GM18505 (cell line): ENCODE measurements at regions not wholly inside any gene's neighbourhood (a gene's known extent, or its start where the extent isn't known, plus 50 kb on each side); places are given as distances from the start of the nearest gene placed in this dataset.

Experiments
- ATAC-seq: cut with Tn5 transposase; IDR thresholded peaks from one replicate; pipeline ENCODE4 v1.9.1; 2021; ENCODE audit not compliant: unreplicated experiment
- POLR2A ChIP-seq: IDR thresholded peaks from 4 replicates; pipeline ENCODE4 v1.6.1; 2011; ENCODE audit warnings: borderline replicate concordance; ENCODE audit not compliant: insufficient read depth, insufficient read length; ENCODE audit errors: extremely low read depth

DNA sequence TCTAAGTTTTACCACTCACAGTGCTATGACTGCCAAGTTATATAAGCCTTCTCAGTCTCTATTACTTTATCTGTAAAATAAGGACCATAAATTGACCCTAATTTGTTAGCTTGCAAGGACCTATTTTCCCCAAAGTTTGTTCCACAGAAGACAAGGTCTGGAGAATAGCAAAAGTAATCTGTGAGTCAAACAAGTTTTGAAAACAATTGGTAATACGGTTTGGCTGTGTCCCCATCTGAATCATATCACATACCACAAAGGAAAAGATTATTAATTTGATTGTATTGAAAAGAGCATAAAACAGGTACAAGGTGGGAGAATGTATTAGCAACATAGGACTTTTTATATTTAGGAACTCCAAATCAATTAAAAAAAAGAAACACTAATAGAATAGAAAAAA is 124.0 kb upstream of the TARS1 start:
- ATAC-seq, result no peak
- TF ChIP-seq POLR2A, result no peak

DNA sequence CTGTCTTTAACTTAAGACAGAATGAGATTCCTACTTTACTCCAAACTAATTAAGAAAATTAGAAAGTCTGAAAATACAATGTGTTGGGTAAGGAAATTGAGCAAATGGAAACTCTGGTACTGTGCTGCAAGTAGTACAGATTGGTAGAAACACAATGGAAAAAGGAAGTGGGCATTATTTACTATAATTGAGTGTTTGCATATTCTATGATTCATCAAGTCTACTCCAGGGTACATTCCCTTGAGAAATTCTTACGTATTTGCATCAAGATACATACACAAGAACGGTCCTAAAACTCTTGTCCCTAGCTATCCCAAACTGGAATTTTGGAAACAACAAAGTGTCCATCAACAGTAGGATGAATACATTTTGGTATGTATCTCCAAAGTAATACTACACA is 123.5 kb upstream of the TARS1 start:
- ATAC-seq, result no peak
- no peak for TF ChIP-seq POLR2A

DNA sequence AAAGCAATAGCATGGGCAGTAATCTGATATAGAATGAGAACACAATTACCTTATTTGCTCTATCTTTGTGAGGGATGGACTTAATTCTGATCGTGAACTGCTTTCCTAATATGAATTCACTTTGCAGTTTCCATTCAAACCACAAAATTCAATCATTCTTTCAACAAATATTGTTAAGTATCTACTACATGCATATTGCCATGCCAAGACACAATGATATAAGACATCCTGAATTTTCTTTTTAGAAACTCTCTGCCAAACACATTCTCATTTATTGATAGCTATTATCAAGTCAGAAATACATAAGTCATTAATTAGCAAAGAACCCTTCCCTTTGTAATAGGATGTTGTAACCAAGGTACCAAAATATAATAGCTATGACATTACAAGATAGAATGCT is 121.6 kb upstream of the TARS1 start:
- no peak for TF ChIP-seq POLR2A
- ATAC-seq, result no peak

DNA sequence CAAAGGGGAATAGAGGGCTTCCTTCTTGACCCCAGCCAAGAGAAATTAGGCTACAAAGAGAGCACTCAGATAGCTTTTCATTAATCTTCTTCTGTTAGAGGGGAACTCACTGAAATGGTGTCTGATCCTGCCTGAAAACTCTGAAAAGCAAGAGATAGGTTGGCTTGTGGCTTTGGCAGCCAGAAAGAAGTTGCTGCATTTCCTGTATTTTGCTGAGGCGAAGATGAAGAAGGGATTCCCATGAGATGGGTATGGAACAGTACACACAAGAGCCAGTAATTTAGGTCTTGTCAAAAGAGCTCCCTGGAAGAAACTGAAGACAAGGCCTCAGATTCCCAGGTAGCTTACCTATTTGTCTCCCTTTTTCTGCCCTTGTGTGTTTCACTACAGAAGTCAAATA is 120.9 kb upstream of the TARS1 start:
- ATAC-seq, result no peak
- no peak for TF ChIP-seq POLR2A

DNA sequence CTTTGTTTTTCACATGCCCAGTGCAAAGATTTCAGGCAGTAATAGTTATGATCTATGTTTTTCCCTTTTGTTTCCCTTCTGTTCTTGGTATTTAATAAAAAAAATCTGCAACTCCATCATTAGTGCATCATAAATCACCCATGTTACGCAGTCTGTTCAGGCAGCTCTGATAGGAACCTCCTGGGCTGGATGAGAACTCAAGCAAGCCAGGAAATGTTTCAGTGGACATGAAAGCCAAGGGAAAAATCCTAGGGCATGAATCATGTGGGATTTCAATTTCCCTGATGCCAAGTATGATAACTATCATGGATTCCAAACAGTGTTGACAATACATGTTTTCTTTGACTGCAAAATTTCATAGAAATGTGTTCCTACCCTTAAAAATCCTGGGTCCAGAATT is 119.7 kb upstream of the TARS1 start:
- TF ChIP-seq POLR2A, result no peak
- ATAC-seq, result no peak

DNA sequence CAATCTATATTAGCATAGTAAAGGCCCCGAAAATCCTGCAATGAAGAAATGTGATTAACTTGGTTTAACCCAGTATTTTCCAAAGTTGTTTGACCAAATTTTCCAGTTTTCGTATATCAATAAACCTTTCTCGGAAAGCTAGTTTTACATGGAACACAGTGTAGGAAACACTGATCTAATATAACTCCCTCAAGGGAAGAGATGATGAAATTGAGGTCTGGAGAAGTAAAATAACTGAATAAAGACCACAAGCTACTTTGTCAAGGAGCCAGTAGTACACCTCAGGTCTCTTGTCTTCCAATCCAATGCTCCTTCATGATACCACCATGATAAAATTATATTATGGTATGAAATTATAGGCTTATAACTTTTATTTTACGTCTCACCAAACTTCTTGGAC is 118.1 kb upstream of the TARS1 start:
- no peak for ATAC-seq
- TF ChIP-seq POLR2A, result no peak

DNA sequence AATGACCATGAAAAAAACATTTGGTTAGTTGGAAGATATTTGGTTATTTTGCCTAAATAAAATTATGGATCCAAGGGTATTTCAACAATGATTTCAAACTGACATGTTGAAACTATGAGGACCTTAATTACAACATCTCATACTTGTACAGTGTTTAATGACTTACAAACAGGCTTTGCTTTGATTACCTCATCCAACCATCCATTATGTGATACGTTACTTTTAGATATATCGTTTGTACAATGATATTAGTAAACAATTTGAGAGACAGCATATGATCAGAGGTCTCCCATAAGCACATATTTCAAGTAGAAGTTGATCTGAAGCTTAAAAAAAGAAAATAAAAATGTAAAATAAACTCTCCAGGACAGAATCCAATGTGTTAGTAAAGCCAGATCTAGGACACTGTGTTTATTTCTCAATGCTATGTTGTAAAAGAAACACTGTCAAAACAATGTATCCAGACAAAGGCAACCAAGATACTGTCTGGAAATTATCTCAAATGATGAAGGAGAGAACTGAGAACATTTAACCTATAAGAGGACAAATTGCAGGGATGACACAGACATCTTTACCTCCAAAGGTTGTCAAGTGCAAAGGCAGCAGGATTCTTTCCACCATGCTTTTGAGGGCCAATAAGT is 116.0 kb upstream of the TARS1 start:
- ATAC-seq, result no peak
- no peak for TF ChIP-seq POLR2A

DNA sequence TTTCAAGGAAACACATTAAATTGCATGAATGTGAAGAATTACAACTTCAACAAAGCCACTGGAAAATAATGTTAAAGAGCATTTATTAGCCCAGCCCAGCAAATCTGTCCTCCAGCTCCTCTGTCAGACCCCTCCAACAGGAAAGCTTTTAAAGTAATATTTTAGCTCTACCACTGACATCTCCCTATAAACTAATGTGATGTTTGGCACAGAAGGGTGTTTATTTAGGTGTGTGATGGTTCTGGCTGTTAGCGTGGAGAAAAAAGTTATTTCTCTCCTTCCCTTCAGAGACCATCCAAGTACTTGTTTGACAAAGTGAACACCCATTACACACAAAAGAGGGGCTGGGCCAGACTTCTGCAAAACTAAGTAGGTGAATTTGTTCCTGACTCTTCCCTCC is 111.9 kb upstream of the TARS1 start:
- TF ChIP-seq POLR2A, result no peak
- no peak for ATAC-seq

DNA sequence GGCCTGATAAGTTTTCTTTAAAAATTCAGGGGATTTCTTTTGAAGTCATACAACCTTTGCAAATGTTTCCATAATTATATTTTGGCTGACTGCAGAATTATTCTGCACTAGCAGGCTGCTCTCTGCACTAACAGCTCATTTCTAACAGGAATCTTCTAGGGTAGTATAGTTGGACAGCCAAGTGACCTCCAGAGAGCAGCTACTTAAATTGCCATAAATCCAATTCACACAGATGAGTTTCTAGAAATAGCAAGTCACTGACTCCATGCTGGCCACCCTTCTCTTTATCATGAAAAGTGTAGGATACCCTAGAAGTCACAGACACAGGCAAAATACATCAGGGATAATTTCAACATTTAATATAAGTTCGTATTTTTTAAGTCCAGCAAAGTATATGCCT is 110.9 kb upstream of the TARS1 start:
- ATAC-seq, result no peak
- no peak for TF ChIP-seq POLR2A

DNA sequence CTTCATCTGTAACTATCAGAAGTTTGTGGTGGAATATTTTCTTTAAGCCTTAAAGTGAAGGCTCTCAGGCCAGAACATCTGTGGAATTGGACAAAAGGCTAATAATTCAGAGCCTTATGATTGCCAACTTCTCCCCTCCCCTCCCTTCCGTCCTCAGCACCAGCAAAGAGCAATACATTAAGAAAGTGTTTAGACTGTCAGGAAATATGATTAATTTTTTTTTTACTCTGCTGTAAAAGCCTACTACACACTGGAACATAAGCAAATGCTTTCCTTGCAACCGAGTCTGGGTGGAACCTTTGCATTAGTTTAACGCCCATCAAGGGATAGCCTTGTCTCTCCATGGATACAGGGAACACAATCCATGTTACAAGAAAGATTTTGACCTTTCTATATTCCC is 110.3 kb upstream of the TARS1 start:
- no peak for TF ChIP-seq POLR2A
- no peak for ATAC-seq

DNA sequence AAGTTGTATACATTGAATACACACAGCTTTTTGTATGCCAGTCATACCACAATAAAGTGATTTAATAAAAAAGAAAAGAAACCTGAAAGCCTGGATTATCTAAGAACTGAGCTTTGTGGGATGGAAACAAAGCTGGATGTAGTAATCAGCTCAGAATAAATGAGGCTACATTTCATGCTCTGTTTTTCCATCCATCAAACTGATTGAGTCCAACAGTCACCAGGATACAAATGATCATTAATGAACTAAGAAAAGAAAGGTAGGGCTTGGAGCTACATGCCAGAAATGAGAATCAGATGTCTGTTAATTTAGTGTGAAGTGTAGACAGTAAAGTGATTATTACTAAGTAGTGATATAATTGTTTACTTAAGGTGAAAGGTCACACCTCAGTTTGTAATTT is 109.8 kb upstream of the TARS1 start:
- no peak for ATAC-seq
- no peak for TF ChIP-seq POLR2A

DNA sequence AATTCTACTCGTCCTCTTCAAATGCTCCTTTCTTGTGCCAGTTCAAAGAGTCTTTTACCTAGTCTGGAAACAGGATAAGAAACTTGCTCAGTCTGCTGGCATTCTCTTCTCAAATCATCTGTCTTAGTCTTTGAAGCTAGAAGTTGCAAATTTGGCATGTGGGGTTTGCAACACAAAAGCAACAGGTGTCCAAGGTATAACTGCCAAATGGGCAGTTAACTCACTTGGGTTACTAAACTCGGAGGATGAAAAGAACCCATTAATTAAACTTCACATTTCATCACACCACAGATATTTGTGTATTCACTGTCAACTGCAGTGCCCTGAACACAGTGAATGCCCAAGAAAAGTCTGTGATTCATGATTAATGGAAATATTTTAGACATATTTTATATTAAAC is 108.0 kb upstream of the TARS1 start:
- no peak for ATAC-seq
- TF ChIP-seq POLR2A, result no peak

DNA sequence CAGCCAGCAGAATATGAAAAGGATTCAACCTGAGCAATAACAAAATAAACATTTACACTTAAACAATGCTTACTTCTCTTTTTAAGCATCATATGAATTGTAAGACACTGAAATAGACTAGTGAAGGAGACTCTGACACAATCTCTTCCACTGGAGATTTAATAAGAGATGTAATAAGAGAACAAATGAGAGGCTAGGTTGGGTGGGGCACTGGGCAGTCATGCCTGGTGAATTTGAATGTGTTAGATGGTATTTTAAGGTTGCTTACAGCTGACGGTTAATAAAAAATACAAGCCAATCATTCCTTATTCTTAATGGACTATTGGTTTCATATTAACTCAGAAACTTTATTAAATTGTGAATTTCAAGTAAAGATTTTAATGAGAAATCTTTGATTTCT is 105.9 kb upstream of the TARS1 start:
- no peak for TF ChIP-seq POLR2A
- no peak for ATAC-seq

DNA sequence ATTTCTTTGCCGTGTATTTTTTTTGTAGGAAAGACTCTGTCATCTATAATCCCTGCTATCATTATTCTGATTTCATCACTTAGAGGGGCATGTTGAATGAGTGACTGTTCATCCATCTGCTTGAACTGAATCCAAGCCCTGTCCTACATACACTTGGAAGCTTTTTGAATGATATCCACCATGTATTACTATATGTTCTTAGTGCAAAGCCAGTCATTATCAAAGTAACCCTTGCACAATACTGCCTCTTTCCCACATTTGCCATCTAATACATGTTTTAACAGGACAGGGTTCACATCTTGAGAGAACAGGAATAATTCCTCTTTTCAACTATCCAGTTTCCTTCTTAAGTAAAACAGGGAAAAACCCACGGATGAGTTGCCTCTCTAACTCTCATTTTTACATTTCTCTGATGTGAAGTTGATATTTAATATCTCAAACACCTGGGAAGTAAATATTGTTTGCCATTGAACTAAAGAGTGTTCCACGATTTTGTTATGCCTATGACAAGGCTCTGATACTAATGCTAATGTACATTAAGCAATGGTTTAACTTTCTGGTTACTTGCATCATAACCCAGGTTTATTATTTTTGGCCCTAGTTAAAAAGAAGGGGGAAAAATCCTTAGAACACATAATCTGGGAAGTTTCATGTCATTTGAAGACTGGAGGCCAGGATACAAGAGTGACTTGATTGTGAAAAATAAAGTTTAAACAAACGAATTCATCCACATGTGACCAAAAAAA is 103.7 kb upstream of the TARS1 start:
- TF ChIP-seq POLR2A, result no peak
- ATAC-seq, result no peak
